PC-3 (cell line): ENCODE measurements at regions not wholly inside any gene's neighbourhood (a gene's known extent, or its start where the extent isn't known, plus 50 kb on each side); places are given as distances from the start of the nearest gene placed in this dataset.

Experiments used
- ATAC-seq: fragments of 200-7000 bp; cut with Tn5 transposase; 2 replicates; pipeline ENCODE4 v1.9.1; 2020; ENCODE audit warnings: mild to moderate bottlenecking, moderate library complexity
- BruUV-seq: library from RNA; stranded (reverse); fragments of 400-500 nt; replicated peaks from 2 replicates; lab custom pipeline; 2021; lab: Mats Ljungman, UMichigan
- CTCF ChIA-PET: fragments of 300-600 bp; sonication (Branson Sonifier 250); formaldehyde crosslinking; loops from one replicate; lab custom pipeline; 2022; ENCODE audit warnings: antibody characterized with exemption; lab: Charles Lee
- POLR2A ChIA-PET: fragments of 300-600 bp; sonication (Branson Sonifier 250); formaldehyde crosslinking; loops from one replicate; lab custom pipeline; 2022; ENCODE audit warnings: antibody characterized with exemption; ENCODE audit not compliant: unreplicated experiment; lab: Charles Lee
- DNase-seq: peaks from one replicate; pipeline ENCODE4 v3.0.0-alpha.2; 2015
- H2AFZ ChIP-seq: fragments of 300-600 bp; sonication (generic); 2 replicates; pipeline ENCODE4 v1.6.0; 2016; ENCODE audit warnings: antibody characterized with exemption, low read length
- H3F3A ChIP-seq: fragments of 300-600 bp; sonication (generic); one replicate; pipeline ENCODE4 v1.6.0; 2017; ENCODE audit warnings: antibody characterized with exemption, low read length, control low read depth, mild to moderate bottlenecking; ENCODE audit not compliant: unreplicated experiment
- H3K27ac ChIP-seq: fragments of 300-600 bp; sonication (generic); 2 replicates; pipeline ENCODE4 v1.5.1; 2016; ENCODE audit warnings: mild to moderate bottlenecking, low read length
- H3K27me3 ChIP-seq: fragments of 300-600 bp; sonication (generic); 2 replicates; pipeline ENCODE4 v1.6.1; 2016; ENCODE audit warnings: low read length, mixed read lengths
- H3K36me3 ChIP-seq: fragments of 300-600 bp; sonication (generic); 2 replicates; pipeline ENCODE4 v1.6.1; 2016; ENCODE audit warnings: low read depth, mixed run types, low read length, mixed read lengths
- H3K4me1 ChIP-seq: fragments of 300-600 bp; sonication (generic); 2 replicates; pipeline ENCODE4 v1.5.1; 2016; ENCODE audit warnings: low read length; ENCODE audit not compliant: insufficient read depth
- H3K4me2 ChIP-seq: fragments of 300-600 bp; sonication (generic); 2 replicates; pipeline ENCODE4 v1.6.0; 2016; ENCODE audit warnings: low read length
- H3K4me3 ChIP-seq: fragments of 300-600 bp; sonication (generic); 2 replicates; pipeline ENCODE4 v1.5.1; 2016; ENCODE audit warnings: mild to moderate bottlenecking, low read length, mixed read lengths
- H3K79me2 ChIP-seq: fragments of 300-600 bp; sonication (generic); 2 replicates; pipeline ENCODE4 v1.6.1; 2017; ENCODE audit warnings: low read length, mixed read lengths
- H3K9ac ChIP-seq: fragments of 300-600 bp; sonication (generic); 2 replicates; pipeline ENCODE4 v1.6.0; 2016; ENCODE audit warnings: mild to moderate bottlenecking, low read length
- H3K9me2 ChIP-seq: fragments of 300-600 bp; sonication (generic); replicated peaks from 2 replicates; pipeline ENCODE4 v1.6.1; 2016; ENCODE audit warnings: mixed run types, low read length, mixed read lengths
- H3K9me3 ChIP-seq: fragments of 300-600 bp; sonication (generic); 2 replicates; pipeline ENCODE4 v1.6.1; 2016; ENCODE audit warnings: low read length, mixed read lengths
- H4K20me1 ChIP-seq: fragments of 300-600 bp; sonication (generic); 2 replicates; pipeline ENCODE4 v1.6.1; 2016; ENCODE audit warnings: low read length, mixed read lengths
- CTCF ChIP-seq: fragments of 300-600 bp; sonication (generic); conservative IDR thresholded peaks from 2 replicates; pipeline ENCODE4 v1.5.1; 2017; ENCODE audit warnings: antibody characterized with exemption, low read depth, mild to moderate bottlenecking, low read length
- EZH2 ChIP-seq: fragments of 300-600 bp; sonication (generic); IDR thresholded peaks from one replicate; pipeline ENCODE4 v1.6.1; 2017; ENCODE audit warnings: antibody characterized with exemption, mild to moderate bottlenecking, low read length; ENCODE audit not compliant: unreplicated experiment
- EZH2phosphoT487 ChIP-seq: fragments of 300-600 bp; sonication (generic); IDR thresholded peaks from 2 replicates; pipeline ENCODE4 v1.6.1; 2018; ENCODE audit warnings: mild to moderate bottlenecking, antibody characterized with exemption, low read length, borderline replicate concordance
- intact Hi-C: fragments of 100-400 bp; cut with micrococcal nuclease; formaldehyde crosslinking; loops from 2 replicates; pipeline ENCODE4 v1.9.0; 2023

GRCh38 chr2:122663620-122664019 is 908.2 kb downstream of the TSN start:
- ATAC-seq (no peak), DNase-seq (no peak)
- CTCF ChIA-PET: no interaction called here
- Histone ChIP-seq H2AFZ (no peak overlapping the region), H3K27me3 (no peaks in the 10 kb centered on the region), H3K4me2 (no peak overlapping the region), H3K9me2 (no peaks in the 10 kb centered on the region), H3K4me1 (no peaks in the 10 kb centered on the region), H3K9me3 (no peaks in the 10 kb centered on the region), H3F3A (no peaks in the 10 kb centered on the region), H3K4me3 (no peak overlapping the region), H3K36me3 (no peaks in the 10 kb centered on the region), H3K27ac (no peak overlapping the region), H3K79me2 (no peaks in the 10 kb centered on the region), H4K20me1 (no peaks in the 10 kb centered on the region), H3K9ac (no peak overlapping the region)
- TF ChIP-seq EZH2: no peak
- no peak for TF ChIP-seq CTCF
- no peak for TF ChIP-seq EZH2phosphoT487
- POLR2A ChIA-PET: no interaction called here
- intact Hi-C loops: no loop called here
- BruUV-seq: no TSS peak

- Histone ChIP-seq H3K36me3 (no peaks in the 10 kb centered on the region), H3K9me2 (no peaks in the 10 kb centered on the region), H3K4me1 (no peaks in the 10 kb centered on the region), H3K27ac (no peak overlapping the region), H2AFZ (no peak overlapping the region), H3K9ac (no peak overlapping the region), H3K9me3 (no peaks in the 10 kb centered on the region), H3F3A (no peaks in the 10 kb centered on the region), H3K27me3 (no peaks in the 10 kb centered on the region), H3K79me2 (no peaks in the 10 kb centered on the region), H4K20me1 (no peaks in the 10 kb centered on the region), H3K4me2 (no peak overlapping the region), H3K4me3 (no peak overlapping the region)
- ChIA-PET CTCF (no interaction called here), POLR2A (no interaction called here)
- TF ChIP-seq EZH2 (no peak), CTCF (no peak), EZH2phosphoT487 (no peak)
- no TSS peak for BruUV-seq
- intact Hi-C loops: no loop called here
- ATAC-seq: no peak
- no peak for DNase-seq
Observed at GRCh38 chr2:122669627-122670026, 914.2 kb downstream of the TSN start.

GRCh38 chr2:122670897-122671296 is 915.4 kb downstream of the TSN start:
- intact Hi-C loops: no loop called here
- Histone ChIP-seq H3K79me2 (no peaks in the 10 kb centered on the region), H4K20me1 (no peaks in the 10 kb centered on the region), H3K9me2 (no peaks in the 10 kb centered on the region), H3K4me3 (no peak overlapping the region), H3K9me3 (no peaks in the 10 kb centered on the region), H3K36me3 (no peaks in the 10 kb centered on the region), H3K4me2 (no peak overlapping the region), H3K27ac (no peak overlapping the region), H3K4me1 (no peaks in the 10 kb centered on the region), H3F3A (no peaks in the 10 kb centered on the region), H2AFZ (no peak overlapping the region), H3K27me3 (no peaks in the 10 kb centered on the region), H3K9ac (no peak overlapping the region)
- TF ChIP-seq EZH2 (no peak), EZH2phosphoT487 (no peak), CTCF (no peak)
- BruUV-seq: no TSS peak
- no peak; the same call in 1 of the 2 replicates for ATAC-seq
- POLR2A ChIA-PET: no interaction called here
- CTCF ChIA-PET: no interaction called here
- DNase-seq: no peak
